Transverse colon (tissue), 4 donors: ENCODE measurements at regions not wholly inside any gene's neighbourhood (a gene's known extent, or its start where the extent isn't known, plus 50 kb on each side); places are given as distances from the start of the nearest gene placed in this dataset.

Experiments
- DNase-seq: peaks from one replicate; pipeline ENCODE4 v3.0.0-alpha.2; 2019
- H3K27ac ChIP-seq, 4 donors: fragments of 200-600 bp; sonication (generic); 2 replicates each; pipeline ENCODE4 v1.5.1; 2016 to 2018; ENCODE audit warnings: inconsistent platforms in 4 of 4
- H3K27me3 ChIP-seq: fragments of 200-600 bp; sonication (generic); 2 replicates; pipeline ENCODE4 v1.5.1; 2017; ENCODE audit warnings: inconsistent platforms
- H3K36me3 ChIP-seq, 4 donors: fragments of 200-600 bp; sonication (generic); 2 replicates each; pipeline ENCODE4 v1.5.1; 2017 to 2019; ENCODE audit warnings: inconsistent platforms in 4 of 4
- H3K4me1 ChIP-seq, 4 donors: fragments of 200-600 bp; sonication (generic); 2 replicates each; pipeline ENCODE4 v1.5.1; 2017 to 2020; ENCODE audit warnings: inconsistent platforms in 4 of 4
- H3K4me3 ChIP-seq, 4 donors: fragments of 200-600 bp; sonication (generic); 1 replicate in 1 of 4; 2 replicates in 3 of 4; pipeline versions ENCODE4 v1.5.1 to v1.6.1; 2017 to 2019; ENCODE audit warnings: inconsistent platforms in 4 of 4
- H3K9me3 ChIP-seq, 2 donors: fragments of 200-600 bp; sonication (generic); 2 replicates each; pipeline ENCODE4 v1.5.1; 2017 to 2019; ENCODE audit warnings: inconsistent platforms in 2 of 2
- CTCF ChIP-seq, 5 experiments: fragments of 200-600 bp in 3 of 5; fragments of 450-650 bp in 2 of 5; sonication (generic) in 3 of 5; IDR thresholded peaks; 1 replicate in 2 of 5; 2 replicates in 3 of 5; pipeline ENCODE4 v1.5.1; 2016 to 2017; ENCODE audit warnings: antibody characterized with exemption in 5 of 5, inconsistent platforms in 3 of 5, mild to moderate bottlenecking in 2 of 5, moderate library complexity in 1 of 5
- EP300 ChIP-seq: sonication (generic); formaldehyde crosslinking; IDR thresholded peaks from one replicate; pipeline ENCODE4 v1.6.1; 2017; ENCODE audit warnings: antibody characterized with exemption, low read depth
- POLR2A ChIP-seq: fragments of 450-650 bp; IDR thresholded peaks from one replicate; pipeline ENCODE4 v1.6.1; 2016; ENCODE audit warnings: antibody characterized with exemption, mild to moderate bottlenecking, moderate library complexity
- POLR2AphosphoS5 ChIP-seq, 3 donors: sonication (generic); formaldehyde crosslinking; IDR thresholded peaks; one replicate each; pipeline ENCODE4 v1.6.1; 2016; ENCODE audit warnings: antibody characterized with exemption in 3 of 3
- WGBS, 2 donors: methylation state at CpG; one replicate each; pipeline ENCODE4 v1.1.5; 2018; ENCODE audit warnings: low coverage in 1 of 2; 5-methylcytosine and 5-hydroxymethylcytosine counted together
- in situ Hi-C, 4 donors: fragments of 200-750 bp; cut with MboI; loops; one replicate each; pipeline versions ENCODE4 v1.15.0 to v1.15.1; 2017; ENCODE audit warnings: low sequenced_read_pairs in 3 of 4, low pct_ligation_motif_present in 1 of 4, low pct_unique_long_range_greater_than_20kb in 1 of 4
- intact Hi-C: fragments of 100-400 bp; cut with DNase I; formaldehyde crosslinking; loops from one replicate; pipeline ENCODE4 v1.15.1; 2023; ENCODE audit warnings: low total_unique reads

DNA sequence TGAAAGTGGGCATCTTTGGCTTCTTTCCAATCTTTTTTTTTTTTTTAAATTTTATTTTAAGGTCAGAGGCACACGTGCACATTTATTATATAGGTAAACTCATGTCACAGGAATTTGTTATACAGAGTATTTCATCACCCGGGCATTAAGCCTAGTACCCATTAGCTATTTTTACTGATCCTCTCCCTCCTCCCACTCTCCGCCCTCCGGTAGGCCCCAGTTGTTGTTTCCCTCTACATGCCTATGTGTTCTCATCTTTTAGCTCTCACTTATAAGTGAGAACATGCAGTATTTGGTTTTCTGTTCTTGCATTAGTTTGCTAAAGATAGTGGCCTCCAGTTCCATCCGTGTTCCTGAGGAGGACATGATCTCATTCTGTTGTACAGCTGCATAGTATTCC, 108.5 kb downstream of the CYB561 start:
- Histone ChIP-seq H3K4me1 (no peaks in the 10 kb centered on the region), H3K36me3 (no peaks in the 10 kb centered on the region), H3K9me3 (no peaks in the 10 kb centered on the region), H3K4me3 (no peak overlapping the region), H3K27me3 (no peaks in the 10 kb centered on the region), H3K27ac (no peak overlapping the region)
- intact Hi-C loops (no loop called here), in situ Hi-C loops (no loop called here)
- WGBS, 2 donors = 89 to 91% methylated on average over 5 of the region's 5 CpGs
- no peak for TF ChIP-seq POLR2AphosphoS5 (IDR thresholded peaks at IDR 0.05)
- TF ChIP-seq POLR2A = no peak
- TF ChIP-seq EP300 = no peak
- TF ChIP-seq CTCF (IDR thresholded peaks at IDR 0.05) = no peak
- no peak for DNase-seq

DNA sequence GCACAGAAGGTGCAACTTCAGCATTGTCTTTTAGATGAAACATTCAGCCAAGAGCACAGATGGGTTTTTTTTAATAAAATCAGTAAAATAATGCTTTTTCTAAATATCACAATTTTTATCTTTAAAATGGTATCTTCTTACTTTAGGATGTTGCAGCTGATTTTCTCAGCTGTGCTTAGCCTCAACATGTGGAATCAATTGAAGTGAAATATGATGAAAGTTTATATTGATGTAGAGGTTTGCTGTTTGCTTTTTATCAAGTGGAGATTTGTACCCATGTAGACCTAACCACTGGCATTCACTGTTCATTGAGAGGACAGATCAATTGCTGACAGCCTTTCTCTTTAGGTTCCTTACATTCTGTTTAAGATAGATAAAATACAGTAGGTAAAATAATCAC, 107.8 kb downstream of the CYB561 start:
- in situ Hi-C loops = no loop called here
- intact Hi-C loops = no loop called here
- Histone ChIP-seq H3K27ac (no peak overlapping the region), H3K9me3 (no peaks in the 10 kb centered on the region), H3K4me3 (no peak overlapping the region), H3K36me3 (no peaks in the 10 kb centered on the region), H3K4me1 (no peaks in the 10 kb centered on the region), H3K27me3 (no peaks in the 10 kb centered on the region)
- TF ChIP-seq EP300 = no peak
- no peak for TF ChIP-seq CTCF (IDR thresholded peaks at IDR 0.05)
- no peak for TF ChIP-seq POLR2AphosphoS5 (IDR thresholded peaks at IDR 0.05)
- TF ChIP-seq POLR2A = no peak
- no peak for DNase-seq

- no peaks in the 10 kb centered on the region for H3K9me3 ChIP-seq
- no peaks in the 10 kb centered on the region for H3K27me3 ChIP-seq
- H3K4me1 ChIP-seq = no peaks in the 10 kb centered on the region
- 70 to 79% methylated on average over 3 of the region's 3 CpGs for WGBS, 2 donors
- intact Hi-C loops (loop anchor here (10.0 kb wide), 1 partner anchor 496 kb away; no protein-coding TSS in a partner anchor), in situ Hi-C loops (no loop called here)
- DNase-seq = no peak
- H3K36me3 ChIP-seq = no peaks in the 10 kb centered on the region
- H3K27ac ChIP-seq = no peak overlapping the region
- TF ChIP-seq CTCF (IDR thresholded peaks at IDR 0.05) (no peak), POLR2AphosphoS5 (IDR thresholded peaks at IDR 0.05) (no peak), POLR2A (no peak), EP300 (no peak)
- H3K4me3 ChIP-seq = no peak overlapping the region
Measured at GRCh38 chr17:63341276-63341675, 104.8 kb downstream of the CYB561 start.

- H3K9me3 ChIP-seq = no peaks in the 10 kb centered on the region
- 78 to 89% methylated on average over 1 of the region's 1 CpG for WGBS, 2 donors
Measured at GRCh38 chr17:63344383-63344782, 101.7 kb downstream of the CYB561 start.

More at GRCh38 chr17:63344383-63344782, 101.7 kb downstream of the CYB561 start:
- intact Hi-C loops (loop anchor here (10.0 kb wide), 1 partner anchor 500 kb away; no protein-coding TSS in a partner anchor), in situ Hi-C loops (no loop called here)
- H3K36me3 ChIP-seq = no peaks in the 10 kb centered on the region
- H3K4me1 ChIP-seq = peaks cover 0 to 3% (median under 1%) of the 10 kb centered on the region in 4 donors
- H3K4me3 ChIP-seq = no peak overlapping the region
- no peak for DNase-seq
- TF ChIP-seq CTCF (IDR thresholded peaks at IDR 0.05) (no peak), POLR2AphosphoS5 (IDR thresholded peaks at IDR 0.05) (no peak), EP300 (no peak), POLR2A (no peak)
- no peak overlapping the region for H3K27ac ChIP-seq
- no peaks in the 10 kb centered on the region for H3K27me3 ChIP-seq
